GM19239 (cell line): ENCODE measurements at regions not wholly inside any gene's neighbourhood (a gene's known extent, or its start where the extent isn't known, plus 50 kb on each side); places are given as distances from the start of the nearest gene placed in this dataset.
A peak's percentile ranks its signal among the peaks of the same experiment; 100 is the strongest.

Source experiments
- DNase-seq: peaks from one replicate; pipeline ENCODE4 v3.0.0; 2011; ENCODE audit warnings: low spot score; ENCODE audit not compliant: insufficient read length
- FAIRE-seq: peaks from 2 replicates; lab custom pipeline; 2011; peaks lifted over from hg19 to GRCh38; lab: Jason Lieb, UNC

GRCh38 chr7:12508554-12508953 lies 62.0 kb upstream of the SCIN start:
- no peak for FAIRE-seq
- DNase-seq: no peak

GRCh38 chr7:12517451-12517850 lies 53.1 kb upstream of the SCIN start:
- DNase-seq: no peak
- no peak for FAIRE-seq

GRCh38 chr7:12518920-12519681 lies 51.4 kb upstream of the SCIN start:
- peak; percentile 1 for DNase-seq
- FAIRE-seq: no peak

- FAIRE-seq (no peak), DNase-seq (no peak)
These were observed 50.9 kb upstream of the SCIN start for GRCh38 chr7:12519682-12520009.
